Motor neuron (in vitro differentiated cells): ENCODE measurements at regions not wholly inside any gene's neighbourhood (a gene's known extent, or its start where the extent isn't known, plus 50 kb on each side); places are given as distances from the start of the nearest gene placed in this dataset.
A peak's percentile ranks its signal among the peaks of the same experiment; 100 is the strongest.

Source experiments
- ATAC-seq, 8 experiments: fragments of 200-7000 bp; cut with Tn5 transposase; replicated peaks in 6 of 8; 2 replicates each; pipeline ENCODE4 v1.8.0; 2021; ENCODE audit warnings: mild to moderate bottlenecking in 8 of 8, moderate library complexity in 8 of 8
- H3K27ac ChIP-seq, 2 donors: fragments of 250-450 bp; sonication (Bioruptor Pico); 2 replicates each; pipeline ENCODE4 v1.9.0; 2021; ENCODE audit warnings: antibody characterized with exemption in 2 of 2, mild to moderate bottlenecking in 2 of 2, moderate library complexity in 1 of 2
- H3K4me1 ChIP-seq, 2 donors: fragments of 250-450 bp; sonication (Bioruptor Pico); replicated peaks in 1 of 2; 2 replicates each; pipeline ENCODE4 v1.6.1; 2021; ENCODE audit warnings: antibody characterized with exemption in 2 of 2, mild to moderate bottlenecking in 2 of 2, moderate library complexity in 1 of 2
- H3K4me3 ChIP-seq, 5 donors: fragments of 250-450 bp; sonication (Bioruptor Pico); 2 replicates each; pipeline ENCODE4 v1.9.0; 2021; ENCODE audit warnings: antibody characterized with exemption in 5 of 5, mild to moderate bottlenecking in 5 of 5, moderate library complexity in 4 of 5
- WGBS, 10 experiments: fragments of 450-650 bp; shearing (Covaris generic); methylation state at CpG; one replicate each; pipeline ENCODE4 v1.0.0; 2022; 5-methylcytosine and 5-hydroxymethylcytosine counted together
- in situ Hi-C, 9 experiments: fragments of 400-800 bp; cut with MboI; loops; one replicate each; pipeline ENCODE4 v1.15.0; 2021; ENCODE audit warnings: low sequenced_read_pairs in 9 of 9, low pct_unique_long_range_greater_than_20kb in 2 of 9; ENCODE audit not compliant: unreplicated experiment in 9 of 9

- Histone ChIP-seq H3K4me3 (no peak overlapping the region), H3K4me1 (no peaks in the 10 kb centered on the region), H3K27ac (no peak overlapping the region)
- ATAC-seq = peak in 2 of 8 experiments; percentile 50 to 69
- in situ Hi-C loops = no loop called here
- WGBS, 10 experiments = 0 to 96% (median 77%) methylated on average over 1 to 4 of the region's 5 CpGs; no CpG with 5 or more reads in 2 of the 10 experiments
Observed at GRCh38 chr13:69556540-69557196, 551.0 kb upstream of the ATXN8OS start.

- H3K4me3 ChIP-seq = no peak overlapping the region
- no peaks in the 10 kb centered on the region for H3K4me1 ChIP-seq
- WGBS, 10 experiments = 0 to 100% (median 78%) methylated on average over 1 to 2 of the region's 2 CpGs; no CpG with 5 or more reads in 1 of the 10 experiments
- ATAC-seq = no peak
- in situ Hi-C loops = no loop called here
- no peak overlapping the region for H3K27ac ChIP-seq
Observed at GRCh38 chr13:69553976-69554375, 553.6 kb upstream of the ATXN8OS start.

GRCh38 chr13:69551193-69551592 is 556.4 kb upstream of the ATXN8OS start:
- no peak for ATAC-seq
- no peak overlapping the region for H3K4me3 ChIP-seq
- H3K27ac ChIP-seq = no peak overlapping the region
- no peaks in the 10 kb centered on the region for H3K4me1 ChIP-seq
- 0 to 100% (median 57%) methylated on average over 1 to 2 of the region's 2 CpGs; no CpG with 5 or more reads in 3 of the 10 experiments for WGBS, 10 experiments
- in situ Hi-C loops = no loop called here

GRCh38 chr13:69547780-69548179 is 559.8 kb upstream of the ATXN8OS start:
- in situ Hi-C loops = loop anchor here in 7 of 9 experiments (25.0 kb wide), 2 partner anchors 315 to 1015 kb away; no protein-coding TSS in a partner anchor
- Histone ChIP-seq H3K4me3 (no peak overlapping the region), H3K27ac (no peak overlapping the region), H3K4me1 (no peaks in the 10 kb centered on the region)
- ATAC-seq = no peak
- WGBS, 10 experiments = 20 to 100% (median 76%) methylated on average over 1 to 2 of the region's 2 CpGs; no CpG with 5 or more reads in 4 of the 10 experiments

- H3K4me3 ChIP-seq = no peak overlapping the region
- in situ Hi-C loops = loop anchor here in 7 of 9 experiments (25.0 kb wide), 2 partner anchors 317 to 1017 kb away; no protein-coding TSS in a partner anchor
- WGBS, 10 experiments = 0 to 83% (median 54%) methylated on average over 1 of the region's 1 CpG; no CpG with 5 or more reads in 2 of the 10 experiments
- ATAC-seq = peak in 1 of 8 experiments; percentile 50
- H3K27ac ChIP-seq = no peak overlapping the region
- no peaks in the 10 kb centered on the region for H3K4me1 ChIP-seq
Observed at GRCh38 chr13:69545551-69545950, 562.1 kb upstream of the ATXN8OS start.

GRCh38 chr13:69524459-69525150 is 583.0 kb upstream of the ATXN8OS start:
- 0 to 90% (median 46%) methylated on average over 1 to 2 of the region's 2 CpGs for WGBS, 10 experiments
- no peak for ATAC-seq
- Histone ChIP-seq H3K4me3 (no peak overlapping the region), H3K4me1 (no peaks in the 10 kb centered on the region), H3K27ac (no peak overlapping the region)
- in situ Hi-C loops = loop anchor here in 7 of 9 experiments (25.0 kb wide), 2 partner anchors 338 to 1038 kb away; no protein-coding TSS in a partner anchor

GRCh38 chr13:69496981-69497380 is 610.6 kb upstream of the ATXN8OS start:
- H3K4me3 ChIP-seq = no peak overlapping the region
- WGBS, 10 experiments = 17 to 100% (median 100%) methylated on average over 1 to 2 of the region's 2 CpGs; no CpG with 5 or more reads in 3 of the 10 experiments
- H3K4me1 ChIP-seq = no peaks in the 10 kb centered on the region
- in situ Hi-C loops = no loop called here
- no peak for ATAC-seq
- no peak overlapping the region for H3K27ac ChIP-seq

GRCh38 chr13:69495096-69495495 is 612.5 kb upstream of the ATXN8OS start:
- in situ Hi-C loops = no loop called here
- H3K27ac ChIP-seq = no peak overlapping the region
- 0 to 93% (median 48%) methylated on average over 1 to 2 of the region's 2 CpGs; no CpG with 5 or more reads in 2 of the 10 experiments for WGBS, 10 experiments
- no peak for ATAC-seq
- no peaks in the 10 kb centered on the region for H3K4me1 ChIP-seq
- no peak overlapping the region for H3K4me3 ChIP-seq

GRCh38 chr13:69487576-69487975 is 620.0 kb upstream of the ATXN8OS start:
- Histone ChIP-seq H3K27ac (no peak overlapping the region), H3K4me1 (no peaks in the 10 kb centered on the region), H3K4me3 (no peak overlapping the region)
- in situ Hi-C loops = no loop called here
- no peak for ATAC-seq

GRCh38 chr13:69485991-69486592 is 621.5 kb upstream of the ATXN8OS start:
- Histone ChIP-seq H3K27ac (no peak overlapping the region), H3K4me1 (no peaks in the 10 kb centered on the region), H3K4me3 (no peak overlapping the region)
- ATAC-seq = no peak
- WGBS, 10 experiments = 0 to 68% (median 38%) methylated on average over 1 to 4 of the region's 4 CpGs
- in situ Hi-C loops = no loop called here

GRCh38 chr13:69477451-69477850 is 630.2 kb upstream of the ATXN8OS start:
- in situ Hi-C loops = no loop called here
- Histone ChIP-seq H3K27ac (no peak overlapping the region), H3K4me1 (no peaks in the 10 kb centered on the region), H3K4me3 (no peak overlapping the region)
- no peak for ATAC-seq

- H3K4me3 ChIP-seq = no peak overlapping the region
- WGBS, 10 experiments = 0 to 100% (median 80%) methylated on average over 1 to 2 of the region's 2 CpGs; no CpG with 5 or more reads in 1 of the 10 experiments
- ATAC-seq = no peak
- H3K27ac ChIP-seq = no peak overlapping the region
- in situ Hi-C loops = no loop called here
- no peaks in the 10 kb centered on the region for H3K4me1 ChIP-seq
Observed at GRCh38 chr13:69474011-69474685, 633.5 kb upstream of the ATXN8OS start.

GRCh38 chr13:69468624-69469023 is 639.0 kb upstream of the ATXN8OS start:
- WGBS, 10 experiments = 23 to 100% (median 83%) methylated on average over 1 to 2 of the region's 2 CpGs; no CpG with 5 or more reads in 1 of the 10 experiments
- no peak overlapping the region for H3K27ac ChIP-seq
- no peak for ATAC-seq
- no peak overlapping the region for H3K4me3 ChIP-seq
- H3K4me1 ChIP-seq = no peaks in the 10 kb centered on the region
- in situ Hi-C loops = no loop called here
